ENCODE measurements at regions not wholly inside any gene's neighbourhood (a gene's known extent, or its start where the extent isn't known, plus 50 kb on each side); places are given as distances from the start of the nearest gene placed in this dataset.

DNA sequence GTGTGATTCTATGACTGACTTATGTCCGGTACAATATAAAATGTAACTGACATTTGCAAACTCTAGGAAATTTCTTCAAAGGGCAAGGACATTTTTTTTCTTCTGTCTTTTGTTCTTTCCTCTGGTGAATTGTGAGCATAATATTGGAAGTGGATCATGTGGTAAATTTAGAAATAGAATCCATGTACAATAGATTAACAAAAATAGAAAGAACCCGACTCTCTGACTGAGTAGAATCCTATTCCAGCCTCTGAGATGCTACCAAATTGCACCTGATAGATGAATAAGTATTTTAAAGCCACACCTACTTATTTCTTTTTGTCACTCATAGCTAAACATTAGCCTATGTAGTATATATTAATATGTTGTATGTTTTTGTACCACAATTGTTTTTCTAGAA lies 860.3 kb downstream of the LUZP2 start:
- no peak for DNase-seq (ENCODE audit: low read depth)
- TF ChIP-seq, protein P1, sequence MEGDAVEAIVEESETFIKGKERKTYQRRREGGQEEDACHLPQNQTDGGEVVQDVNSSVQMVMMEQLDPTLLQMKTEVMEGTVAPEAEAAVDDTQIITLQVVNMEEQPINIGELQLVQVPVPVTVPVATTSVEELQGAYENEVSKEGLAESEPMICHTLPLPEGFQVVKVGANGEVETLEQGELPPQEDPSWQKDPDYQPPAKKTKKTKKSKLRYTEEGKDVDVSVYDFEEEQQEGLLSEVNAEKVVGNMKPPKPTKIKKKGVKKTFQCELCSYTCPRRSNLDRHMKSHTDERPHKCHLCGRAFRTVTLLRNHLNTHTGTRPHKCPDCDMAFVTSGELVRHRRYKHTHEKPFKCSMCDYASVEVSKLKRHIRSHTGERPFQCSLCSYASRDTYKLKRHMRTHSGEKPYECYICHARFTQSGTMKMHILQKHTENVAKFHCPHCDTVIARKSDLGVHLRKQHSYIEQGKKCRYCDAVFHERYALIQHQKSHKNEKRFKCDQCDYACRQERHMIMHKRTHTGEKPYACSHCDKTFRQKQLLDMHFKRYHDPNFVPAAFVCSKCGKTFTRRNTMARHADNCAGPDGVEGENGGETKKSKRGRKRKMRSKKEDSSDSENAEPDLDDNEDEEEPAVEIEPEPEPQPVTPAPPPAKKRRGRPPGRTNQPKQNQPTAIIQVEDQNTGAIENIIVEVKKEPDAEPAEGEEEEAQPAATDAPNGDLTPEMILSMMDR (conservative IDR thresholded peaks at IDR 0.05; ENCODE audit: low read depth, low read length) = no peak
- H3K4me3 ChIP-seq (ENCODE audit: low read depth, low read length) = no peak overlapping the region

DNA sequence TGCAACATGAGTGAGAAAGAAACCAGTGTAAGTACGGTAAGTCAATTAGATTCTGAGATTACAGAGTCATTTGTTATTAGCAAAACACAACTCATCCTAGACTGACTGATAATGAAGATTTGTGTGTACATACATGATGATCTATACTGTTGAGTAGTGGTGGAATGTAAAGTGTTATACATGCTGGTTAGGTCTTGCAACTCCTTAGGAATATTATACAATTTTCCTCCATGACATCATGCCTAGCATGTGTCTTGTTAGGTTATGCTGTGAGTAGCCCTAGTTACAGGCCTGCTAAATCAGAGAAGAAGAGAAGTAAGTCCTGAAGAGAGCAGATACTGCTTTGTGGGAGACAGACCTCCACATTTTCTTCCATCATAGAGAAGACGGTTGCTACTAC lies 880.6 kb downstream of the LUZP2 start:
- TF ChIP-seq, protein P1 (conservative IDR thresholded peaks at IDR 0.05; ENCODE audit: low read depth, low read length) = no peak
- DNase-seq (ENCODE audit: low read depth) = no peak
- no peak overlapping the region for H3K4me3 ChIP-seq (ENCODE audit: low read depth, low read length)

DNA sequence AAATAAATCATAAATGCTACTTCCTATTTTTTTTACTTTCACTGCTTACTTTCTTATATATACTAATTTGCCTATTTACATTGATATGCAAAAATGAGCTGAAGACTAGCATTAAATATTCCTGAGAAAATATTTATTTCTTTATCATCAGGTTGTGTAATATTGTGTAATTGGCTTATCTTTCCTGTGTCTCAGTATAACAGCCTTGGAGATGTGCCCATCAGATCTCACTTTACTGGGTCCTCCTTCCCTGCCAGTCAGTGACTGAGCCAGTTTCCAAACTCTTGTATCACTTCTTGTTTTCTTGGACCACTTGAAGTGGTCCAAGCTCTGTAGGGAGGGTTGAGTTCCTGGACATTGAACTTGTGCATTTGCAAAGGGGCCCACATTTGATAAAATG lies 900.0 kb downstream of the LUZP2 start:
- no peak for DNase-seq (ENCODE audit: low read depth)
- TF ChIP-seq, protein P1 (conservative IDR thresholded peaks at IDR 0.05; ENCODE audit: low read depth, low read length) = no peak
- H3K4me3 ChIP-seq (ENCODE audit: low read depth, low read length) = no peak overlapping the region

DNA sequence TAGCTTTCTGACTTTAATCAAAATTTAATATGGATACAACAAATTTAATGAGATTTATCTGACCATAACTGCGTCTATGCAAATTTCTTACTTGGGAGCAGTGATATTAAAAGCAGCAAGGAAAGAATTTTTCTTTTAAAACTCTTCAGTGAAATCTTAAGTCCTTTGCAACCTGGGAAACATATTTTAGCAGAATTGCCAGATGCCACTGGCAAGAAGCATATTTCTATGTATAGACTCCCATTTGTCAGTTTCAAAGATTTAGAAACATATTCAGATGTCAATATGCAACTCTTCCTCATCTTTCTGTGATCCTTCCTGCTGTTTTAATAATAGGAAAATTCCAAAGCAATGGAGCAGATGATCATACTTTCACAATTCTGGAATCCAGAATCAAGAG lies 911.3 kb downstream of the LUZP2 start:
- no peak overlapping the region for H3K4me3 ChIP-seq (ENCODE audit: low read depth, low read length)
- no peak for DNase-seq (ENCODE audit: low read depth)
- TF ChIP-seq, protein P1 (conservative IDR thresholded peaks at IDR 0.05; ENCODE audit: low read depth, low read length) = no peak

DNA sequence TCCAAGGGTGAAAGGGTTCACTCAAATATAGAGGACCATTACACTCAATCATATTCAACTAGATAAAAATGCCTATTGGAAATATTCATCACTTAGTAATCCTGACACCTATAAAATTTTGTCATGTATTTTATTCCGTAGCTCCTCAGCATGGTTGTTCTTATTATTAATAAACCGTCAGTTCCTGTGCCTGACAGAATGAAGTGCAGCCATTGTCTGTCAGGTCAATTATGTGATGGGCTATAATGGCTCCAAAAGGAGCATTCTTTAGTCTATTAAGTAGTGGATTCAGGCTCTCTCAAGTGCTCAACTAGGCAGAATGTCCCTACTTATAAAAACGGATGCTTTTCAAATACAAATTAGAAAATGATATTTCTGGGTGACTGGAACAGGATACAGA lies 916.1 kb upstream of the ANO3 start:
- H3K4me3 ChIP-seq (ENCODE audit: low read depth, low read length) = no peak overlapping the region
- TF ChIP-seq, protein P1 (conservative IDR thresholded peaks at IDR 0.05; ENCODE audit: low read depth, low read length) = no peak
- no peak for DNase-seq (ENCODE audit: low read depth)

DNA sequence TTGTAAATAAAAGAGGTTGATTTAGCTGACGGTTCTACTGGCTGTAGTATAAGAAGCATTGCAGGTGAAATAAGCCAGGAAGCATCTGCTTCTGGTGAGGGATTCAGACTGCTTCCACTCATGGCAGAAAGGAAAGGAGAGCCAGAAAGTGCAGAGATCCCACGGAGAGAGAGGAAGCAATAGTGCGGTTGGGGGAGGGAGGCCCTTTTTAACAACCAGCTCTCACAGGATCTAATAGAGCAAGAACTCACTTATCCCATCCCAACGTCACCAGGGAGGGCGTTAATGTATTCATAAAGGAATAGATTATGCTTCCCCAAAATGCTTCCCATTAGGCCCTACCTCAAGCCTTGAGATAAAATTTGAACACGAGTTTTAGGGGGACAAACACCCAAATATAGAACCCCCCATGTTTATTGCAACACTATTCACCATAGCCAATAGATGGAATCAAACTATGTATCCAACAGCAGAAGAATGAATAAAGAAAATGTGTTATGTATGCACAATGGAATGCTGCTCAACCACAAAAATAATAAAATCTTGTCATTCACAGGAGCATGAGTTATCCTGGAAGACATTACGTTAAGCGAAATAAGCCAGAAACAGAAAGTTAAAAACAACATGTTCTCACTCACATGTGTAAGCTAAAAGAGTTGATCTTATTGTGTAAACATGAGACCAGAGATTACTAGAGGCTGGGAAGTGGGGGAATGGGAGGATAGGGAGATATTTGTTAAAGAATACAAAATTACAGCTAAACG lies 908.3 kb upstream of the ANO3 start:
- TF ChIP-seq, protein P1 (conservative IDR thresholded peaks at IDR 0.05; ENCODE audit: low read depth, low read length) = no peak
- no peak overlapping the region for H3K4me3 ChIP-seq (ENCODE audit: low read depth, low read length)
- DNase-seq (ENCODE audit: low read depth) = no peak

DNA sequence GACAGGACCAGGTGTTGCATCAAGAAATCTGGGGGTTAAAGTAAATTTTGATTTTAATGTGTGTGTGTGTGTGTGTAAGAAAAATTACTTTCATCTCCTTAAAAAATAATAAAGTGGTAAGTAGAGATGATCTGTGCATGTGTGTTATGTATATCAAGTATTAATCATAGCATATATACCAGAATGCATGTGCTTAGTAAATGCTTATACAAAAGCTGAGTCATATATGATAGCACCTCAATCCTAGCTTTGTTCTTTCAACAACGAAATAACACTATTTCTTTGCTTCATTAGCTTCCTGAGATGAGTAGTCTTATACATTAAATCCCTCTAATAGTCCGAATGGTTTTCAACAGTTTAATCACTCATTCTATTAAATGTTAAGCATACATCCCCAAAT lies 899.6 kb upstream of the ANO3 start:
- H3K4me3 ChIP-seq (ENCODE audit: low read depth, low read length) = no peak overlapping the region
- TF ChIP-seq, protein P1 (conservative IDR thresholded peaks at IDR 0.05; ENCODE audit: low read depth, low read length) = no peak
- DNase-seq (ENCODE audit: low read depth) = no peak

Measured in epithelial cell of proximal tubule (primary cell).